ENCODE measurements at regions not wholly inside any gene's neighbourhood (a gene's known extent, or its start where the extent isn't known, plus 50 kb on each side); places are given as distances from the start of the nearest gene placed in this dataset.

DNA sequence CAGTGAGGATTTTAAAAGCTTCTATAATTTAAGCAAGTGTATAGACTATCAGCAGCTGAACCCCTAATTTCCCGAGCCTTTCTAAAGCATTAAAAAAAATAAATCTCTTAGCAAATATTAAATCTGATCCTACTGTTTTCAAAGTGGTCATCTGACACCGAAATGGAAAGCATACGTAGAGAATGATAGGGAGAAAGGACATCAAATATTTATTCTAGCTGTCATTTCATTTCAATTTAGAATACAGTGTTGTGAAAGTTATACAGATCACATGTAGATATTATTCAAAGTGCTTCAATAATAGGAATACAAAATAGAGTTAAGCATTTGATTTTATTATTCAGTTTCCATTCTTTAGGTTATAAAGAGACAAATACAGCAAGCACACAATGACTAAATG is 61.9 kb upstream of the PKIB start:
- Histone ChIP-seq H3K4me3 (replicated peaks in 1 of 3; ENCODE audit: insufficient read depth in 1 of 3, low read depth in 1 of 3, low read length in 3 of 3) (no peak overlapping the region), H3K9ac (replicated peaks; ENCODE audit: extremely low read depth, insufficient read depth, low read length) (no peak overlapping the region), H3K36me3 (ENCODE audit: control insufficient read depth in 2 of 2, extremely low read depth in 1 of 2, insufficient read depth in 2 of 2, low read length in 2 of 2) (no peaks in the 10 kb centered on the region), H2AFZ (ENCODE audit: low read depth, low read length) (no peak overlapping the region), H3K9me3 (replicated peaks; ENCODE audit: control insufficient read depth, insufficient read depth, low read length) (no peaks in the 10 kb centered on the region), H3K27me3 (ENCODE audit: control insufficient read depth in 2 of 2, insufficient read depth in 2 of 2, low read length in 2 of 2) (no peaks in the 10 kb centered on the region), H3K79me2 (ENCODE audit: control insufficient read depth, insufficient read depth, low read length) (no peaks in the 10 kb centered on the region), H3K4me2 (ENCODE audit: insufficient read depth, low read length) (no peak overlapping the region), H3K4me1 (ENCODE audit: control insufficient read depth, extremely low read depth, insufficient read depth, low read length) (no peaks in the 10 kb centered on the region), H3K27ac (ENCODE audit: insufficient read depth, low read depth, low read length) (no peak overlapping the region), H4K20me1 (replicated peaks; ENCODE audit: control insufficient read depth, extremely low read depth, insufficient read depth, low read length) (no peaks in the 10 kb centered on the region), H3K9me1 (replicated peaks; ENCODE audit: control insufficient read depth, extremely low read depth, insufficient read depth, low read length) (no peaks in the 10 kb centered on the region)
- no peak for DNase-seq (ENCODE audit: low read depth, low spot score)
- intact Hi-C loops (cut with micrococcal nuclease) (no loop called here), dilution Hi-C loops (cut with MboI; ENCODE audit: extremely low pct_ligation_motif_present, low sequenced_read_pairs) (no loop called here)
- FAIRE-seq = no peak
- no peak for TF ChIP-seq JUN (IDR thresholded peaks at IDR 0.05; ENCODE audit: borderline replicate concordance, insufficient read depth, insufficient read length, low read depth)
- no peak for TF ChIP-seq FOS (IDR thresholded peaks at IDR 0.05; ENCODE audit: borderline replicate concordance, insufficient read depth, low read length)
- TF ChIP-seq, protein P1, sequence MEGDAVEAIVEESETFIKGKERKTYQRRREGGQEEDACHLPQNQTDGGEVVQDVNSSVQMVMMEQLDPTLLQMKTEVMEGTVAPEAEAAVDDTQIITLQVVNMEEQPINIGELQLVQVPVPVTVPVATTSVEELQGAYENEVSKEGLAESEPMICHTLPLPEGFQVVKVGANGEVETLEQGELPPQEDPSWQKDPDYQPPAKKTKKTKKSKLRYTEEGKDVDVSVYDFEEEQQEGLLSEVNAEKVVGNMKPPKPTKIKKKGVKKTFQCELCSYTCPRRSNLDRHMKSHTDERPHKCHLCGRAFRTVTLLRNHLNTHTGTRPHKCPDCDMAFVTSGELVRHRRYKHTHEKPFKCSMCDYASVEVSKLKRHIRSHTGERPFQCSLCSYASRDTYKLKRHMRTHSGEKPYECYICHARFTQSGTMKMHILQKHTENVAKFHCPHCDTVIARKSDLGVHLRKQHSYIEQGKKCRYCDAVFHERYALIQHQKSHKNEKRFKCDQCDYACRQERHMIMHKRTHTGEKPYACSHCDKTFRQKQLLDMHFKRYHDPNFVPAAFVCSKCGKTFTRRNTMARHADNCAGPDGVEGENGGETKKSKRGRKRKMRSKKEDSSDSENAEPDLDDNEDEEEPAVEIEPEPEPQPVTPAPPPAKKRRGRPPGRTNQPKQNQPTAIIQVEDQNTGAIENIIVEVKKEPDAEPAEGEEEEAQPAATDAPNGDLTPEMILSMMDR (IDR thresholded peaks at IDR 0.05; ENCODE audit: extremely low read depth in 1 of 2, insufficient read depth in 1 of 2, low read depth in 1 of 2, low read length in 2 of 2) = no peak
- no peak for TF ChIP-seq EZH2 (IDR thresholded peaks at IDR 0.05; ENCODE audit: borderline replicate concordance, low read depth, low read length, severe bottlenecking)
- no peak for TF ChIP-seq POLR2AphosphoS5 (IDR thresholded peaks at IDR 0.05; ENCODE audit: insufficient read depth, low read depth, low read length)
- no peak for TF ChIP-seq MYC (IDR thresholded peaks at IDR 0.05; ENCODE audit: low read depth, low read length)
- no peak for TF ChIP-seq POLR2A (IDR thresholded peaks at IDR 0.05; ENCODE audit: low read depth, low read length)
- no peak for TF ChIP-seq GATA2 (IDR thresholded peaks at IDR 0.05; ENCODE audit: insufficient read depth, insufficient read length, low read depth, low read length)
- TF ChIP-seq, protein P2, sequence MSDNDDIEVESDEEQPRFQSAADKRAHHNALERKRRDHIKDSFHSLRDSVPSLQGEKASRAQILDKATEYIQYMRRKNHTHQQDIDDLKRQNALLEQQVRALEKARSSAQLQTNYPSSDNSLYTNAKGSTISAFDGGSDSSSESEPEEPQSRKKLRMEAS (IDR thresholded peaks at IDR 0.05; ENCODE audit: insufficient read depth, insufficient read length) = no peak
- ChIA-PET POLR2A (no interaction called here), CTCF (no interaction called here)
- no TSS peak for BruUV-seq (replicated peaks)

All from endothelial cell of umbilical vein (primary cell).